Activated T-helper 17 cell treated with anti-CD3 and anti-CD28 coated beads, Interleukin-2, amount 50 U/mL, for 72 hours (primary cell): ENCODE measurements at regions not wholly inside any gene's neighbourhood (a gene's known extent, or its start where the extent isn't known, plus 50 kb on each side); places are given as distances from the start of the nearest gene placed in this dataset.
"Not testable (repeated sequence)": the region's sequence is repeated elsewhere in the genome, so short reads cannot be mapped to it uniquely, and the experiment has no call there.

Source experiments
- ATAC-seq: fragments of 150-1000 bp; cut with Tn5 transposase; replicated peaks from 2 replicates; pipeline ENCODE4 v1.10.0; 2021; ENCODE audit warnings: mild to moderate bottlenecking, moderate library complexity
- H3K27ac Mint-ChIP-seq: one replicate; pipeline ENCODE4 v1.8.0; 2022; ENCODE audit warnings: mixed read lengths
- H3K27me3 Mint-ChIP-seq: one replicate; pipeline ENCODE4 v1.8.0; 2022; ENCODE audit warnings: mixed read lengths
- H3K36me3 Mint-ChIP-seq: one replicate; pipeline ENCODE4 v1.8.0; 2022; ENCODE audit warnings: low read depth, mild to moderate bottlenecking, mixed read lengths
- H3K4me1 Mint-ChIP-seq: one replicate; pipeline ENCODE4 v1.8.0; 2022; ENCODE audit warnings: mixed read lengths
- H3K4me3 Mint-ChIP-seq: one replicate; pipeline ENCODE4 v1.8.0; 2022; ENCODE audit warnings: mild to moderate bottlenecking, mixed read lengths
- H3K9me3 Mint-ChIP-seq: one replicate; pipeline ENCODE4 v1.8.0; 2022; ENCODE audit warnings: mixed read lengths

GRCh38 chr14:97065305-97066067, 268.3 kb downstream of the VRK1 start:
- Mint-ChIP-seq H3K36me3 (no peaks in the 10 kb centered on the region), H3K9me3 (no peaks in the 10 kb centered on the region), H3K27ac (no peak overlapping the region), H3K4me3 (no peak overlapping the region), H3K27me3 (peaks cover 11% of the 10 kb centered on the region), H3K4me1 (peaks cover 4% of the 10 kb centered on the region)
- peak; percentile 56 for ATAC-seq

GRCh38 chr14:97066068-97066899, 269.1 kb downstream of the VRK1 start:
- no peaks in the 10 kb centered on the region for H3K36me3 Mint-ChIP-seq
- no peak overlapping the region for H3K4me3 Mint-ChIP-seq
- H3K27ac Mint-ChIP-seq: peak overlapping the region; percentile 21
- H3K9me3 Mint-ChIP-seq: no peaks in the 10 kb centered on the region
- H3K4me1 Mint-ChIP-seq: peaks cover 4% of the 10 kb centered on the region
- ATAC-seq: no peak
- H3K27me3 Mint-ChIP-seq: peaks cover 11% of the 10 kb centered on the region

- not testable (repeated sequence) for H3K4me1 Mint-ChIP-seq, ATAC-seq, H3K36me3 Mint-ChIP-seq, H3K9me3 Mint-ChIP-seq, H3K4me3 Mint-ChIP-seq, H3K27ac Mint-ChIP-seq
- H3K27me3 Mint-ChIP-seq: peaks cover 11% of the 10 kb centered on the region
Measured at GRCh38 chr14:97068293-97068692, 271.1 kb downstream of the VRK1 start.

- peaks cover 5% of the 10 kb centered on the region for H3K4me1 Mint-ChIP-seq
- H3K27ac Mint-ChIP-seq: no peak overlapping the region
Measured at GRCh38 chr14:97070259-97070658, 273.1 kb downstream of the VRK1 start.

GRCh38 chr14:97071177-97071576, 274.0 kb downstream of the VRK1 start:
- Mint-ChIP-seq H3K36me3 (no peaks in the 10 kb centered on the region), H3K27ac (no peak overlapping the region), H3K9me3 (no peaks in the 10 kb centered on the region), H3K4me1 (peaks cover 5% of the 10 kb centered on the region), H3K4me3 (no peak overlapping the region), H3K27me3 (peaks cover 4% of the 10 kb centered on the region)
- no peak for ATAC-seq

More at GRCh38 chr14:97070259-97070658, 273.1 kb downstream of the VRK1 start:
- ATAC-seq: no peak
- Mint-ChIP-seq H3K27me3 (peaks cover 4% of the 10 kb centered on the region), H3K4me3 (no peak overlapping the region), H3K9me3 (no peaks in the 10 kb centered on the region), H3K36me3 (no peaks in the 10 kb centered on the region)

DNA sequence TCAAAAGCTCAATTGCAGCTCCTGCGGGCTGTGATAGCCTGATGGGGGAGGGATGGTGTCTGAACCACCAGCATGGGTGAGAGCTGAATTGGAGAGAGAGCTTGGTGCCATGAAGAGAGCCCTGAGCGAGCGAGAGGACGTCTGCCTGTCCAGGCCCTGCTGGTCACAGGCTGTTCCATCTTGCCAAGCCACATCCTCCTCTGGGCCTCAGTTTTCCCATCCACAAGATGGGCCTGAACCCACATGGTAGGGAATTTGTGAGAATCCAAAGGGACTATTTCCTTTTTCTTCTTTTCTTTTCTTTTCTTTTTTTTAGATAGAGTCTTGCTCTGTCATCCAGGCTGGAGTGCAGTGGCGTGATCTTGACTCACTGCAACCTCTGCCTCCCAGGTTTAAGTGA, 276.4 kb downstream of the VRK1 start:
- no peak for ATAC-seq
- Mint-ChIP-seq H3K4me3 (no peak overlapping the region), H3K9me3 (peaks cover 5% of the 10 kb centered on the region), H3K27me3 (peaks cover 10% of the 10 kb centered on the region), H3K27ac (no peak overlapping the region), H3K36me3 (no peaks in the 10 kb centered on the region), H3K4me1 (peaks cover 15% of the 10 kb centered on the region)

DNA sequence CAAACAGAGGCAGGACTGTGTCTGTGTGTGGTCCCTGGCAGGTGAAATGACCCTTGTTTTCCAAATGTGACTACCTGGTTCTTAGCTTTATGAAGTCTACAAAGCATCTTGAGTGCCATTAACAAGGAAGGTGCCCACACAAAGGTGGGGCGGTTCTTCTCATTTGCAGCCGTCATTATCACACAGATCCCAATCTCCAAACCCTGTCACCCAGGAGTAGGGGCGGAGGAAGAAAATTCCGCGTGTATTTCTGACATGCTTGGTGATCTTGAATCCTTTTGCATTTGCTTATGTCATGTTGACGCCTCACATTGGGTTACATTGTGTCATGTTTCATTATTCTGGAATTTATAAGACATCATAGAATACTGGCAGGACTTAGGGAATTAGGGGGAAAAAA, 277.3 kb downstream of the VRK1 start:
- no peak for ATAC-seq
- Mint-ChIP-seq H3K9me3 (peaks cover 5% of the 10 kb centered on the region), H3K4me1 (peaks cover 15% of the 10 kb centered on the region), H3K27me3 (peaks cover 10% of the 10 kb centered on the region), H3K27ac (no peak overlapping the region), H3K36me3 (no peaks in the 10 kb centered on the region), H3K4me3 (no peak overlapping the region)

DNA sequence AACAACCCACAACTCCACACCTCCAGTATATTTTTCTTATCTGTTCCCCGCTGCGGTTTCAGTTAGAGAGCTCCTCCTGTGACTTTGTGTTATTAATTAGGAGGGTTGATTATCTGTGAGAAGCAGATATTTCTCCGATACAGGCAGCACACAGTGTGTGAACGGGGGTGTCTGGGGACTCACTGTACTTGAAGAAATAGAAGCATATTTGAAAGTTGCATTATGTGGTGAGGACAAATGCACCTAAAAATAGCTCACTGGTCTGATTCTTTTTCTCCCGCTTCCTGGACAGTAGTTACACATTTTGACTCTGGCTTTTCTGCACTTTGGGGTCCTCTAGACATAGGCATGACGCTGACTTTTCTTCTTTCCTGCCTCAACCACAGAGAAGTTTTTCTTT, 277.7 kb downstream of the VRK1 start:
- Mint-ChIP-seq H3K36me3 (no peaks in the 10 kb centered on the region), H3K4me1 (peaks cover 15% of the 10 kb centered on the region), H3K9me3 (peaks cover 5% of the 10 kb centered on the region), H3K27me3 (peaks cover 10% of the 10 kb centered on the region), H3K4me3 (no peak overlapping the region), H3K27ac (no peak overlapping the region)
- no peak for ATAC-seq

- peaks cover 10% of the 10 kb centered on the region for H3K27me3 Mint-ChIP-seq
- H3K4me1 Mint-ChIP-seq: peaks cover 15% of the 10 kb centered on the region
- peaks cover 8% of the 10 kb centered on the region for H3K9me3 Mint-ChIP-seq
- peak overlapping the region; percentile 54 for H3K27ac Mint-ChIP-seq
- no peaks in the 10 kb centered on the region for H3K36me3 Mint-ChIP-seq
- ATAC-seq: peak; percentile 80
- H3K4me3 Mint-ChIP-seq: peak overlapping the region; percentile 23
Measured at GRCh38 chr14:97077253-97077653, 280.1 kb downstream of the VRK1 start.

GRCh38 chr14:97077687-97078086, 280.5 kb downstream of the VRK1 start:
- peaks cover 15% of the 10 kb centered on the region for H3K4me1 Mint-ChIP-seq
- peaks cover 8% of the 10 kb centered on the region for H3K9me3 Mint-ChIP-seq
- peak overlapping the region; percentile 54 for H3K27ac Mint-ChIP-seq
- H3K36me3 Mint-ChIP-seq: no peaks in the 10 kb centered on the region
- peak; percentile 29 for ATAC-seq
- peak overlapping the region; percentile 23 for H3K4me3 Mint-ChIP-seq
- peaks cover 10% of the 10 kb centered on the region for H3K27me3 Mint-ChIP-seq

DNA sequence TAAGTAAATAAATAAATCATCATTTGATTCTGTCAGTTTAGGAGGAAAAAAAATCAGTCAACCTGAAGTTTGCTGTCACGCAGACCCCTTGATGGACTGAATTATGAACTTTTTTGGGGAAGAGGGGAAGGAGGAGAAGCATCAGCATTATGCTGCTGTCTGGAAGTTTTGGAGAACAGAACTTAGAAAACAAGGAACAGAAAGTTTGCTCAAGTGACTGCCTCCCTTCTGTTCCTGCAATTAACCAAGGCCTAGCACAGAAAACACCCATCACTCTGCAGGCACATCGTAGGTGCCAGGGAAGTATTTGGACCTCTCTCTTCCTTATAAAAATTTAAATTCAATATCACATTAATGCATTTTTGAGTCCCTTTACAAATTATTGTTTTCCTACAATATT, 283.8 kb downstream of the VRK1 start:
- no peaks in the 10 kb centered on the region for H3K36me3 Mint-ChIP-seq
- peaks cover 8% of the 10 kb centered on the region for H3K9me3 Mint-ChIP-seq
- peaks cover 6% of the 10 kb centered on the region for H3K27me3 Mint-ChIP-seq
- H3K4me3 Mint-ChIP-seq: no peak overlapping the region
- no peak for ATAC-seq
- H3K4me1 Mint-ChIP-seq: peaks cover 10% of the 10 kb centered on the region
- no peak overlapping the region for H3K27ac Mint-ChIP-seq

DNA sequence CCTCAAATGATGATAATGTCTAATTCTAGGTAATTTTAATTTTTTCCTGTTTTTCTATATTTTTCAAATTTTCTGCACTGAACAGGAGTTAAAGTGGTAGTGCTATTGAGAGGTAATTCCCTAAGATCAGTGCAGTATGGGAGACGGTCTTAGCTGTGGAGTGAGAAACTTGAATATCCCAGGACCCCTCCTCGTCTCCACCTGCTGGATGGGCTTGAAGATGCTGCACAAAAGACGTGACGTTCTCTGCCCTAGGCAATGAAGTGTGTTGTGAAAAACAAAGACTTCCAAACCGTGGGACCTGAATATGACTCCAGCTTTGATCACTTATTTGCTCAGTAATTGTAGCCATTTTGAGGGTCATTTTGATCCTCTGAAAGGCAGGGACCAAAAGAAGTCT, 298.1 kb downstream of the VRK1 start:
- Mint-ChIP-seq H3K27ac (no peak overlapping the region), H3K4me1 (no peaks in the 10 kb centered on the region), H3K27me3 (no peaks in the 10 kb centered on the region), H3K4me3 (no peak overlapping the region), H3K36me3 (no peaks in the 10 kb centered on the region), H3K9me3 (no peaks in the 10 kb centered on the region)
- ATAC-seq: no peak

GRCh38 chr14:97097296-97097695, 300.1 kb downstream of the VRK1 start:
- Mint-ChIP-seq H3K27me3 (peaks cover 6% of the 10 kb centered on the region), H3K27ac (peak overlapping the region; percentile 6), H3K36me3 (no peaks in the 10 kb centered on the region), H3K4me1 (no peaks in the 10 kb centered on the region), H3K9me3 (no peaks in the 10 kb centered on the region), H3K4me3 (no peak overlapping the region)
- no peak for ATAC-seq

GRCh38 chr14:97100306-97100705, 303.1 kb downstream of the VRK1 start:
- no peak overlapping the region for H3K27ac Mint-ChIP-seq
- H3K4me1 Mint-ChIP-seq: no peaks in the 10 kb centered on the region
- ATAC-seq: no peak
- no peaks in the 10 kb centered on the region for H3K9me3 Mint-ChIP-seq
- no peaks in the 10 kb centered on the region for H3K36me3 Mint-ChIP-seq
- no peak overlapping the region for H3K4me3 Mint-ChIP-seq
- H3K27me3 Mint-ChIP-seq: peaks cover 18% of the 10 kb centered on the region

GRCh38 chr14:97101561-97101960, 304.4 kb downstream of the VRK1 start:
- Mint-ChIP-seq H3K9me3 (no peaks in the 10 kb centered on the region), H3K4me1 (no peaks in the 10 kb centered on the region), H3K27ac (no peak overlapping the region), H3K27me3 (peaks cover 18% of the 10 kb centered on the region), H3K36me3 (no peaks in the 10 kb centered on the region), H3K4me3 (no peak overlapping the region)
- ATAC-seq: no peak
